GM18909 (cell line): ENCODE measurements at regions not wholly inside any gene's neighbourhood (a gene's known extent, or its start where the extent isn't known, plus 50 kb on each side); places are given as distances from the start of the nearest gene placed in this dataset.
"Not testable (repeated sequence)": the region's sequence is repeated elsewhere in the genome, so short reads cannot be mapped to it uniquely, and the experiment has no call there.

Experiments
- ATAC-seq: cut with Tn5 transposase; IDR thresholded peaks from one replicate; pipeline ENCODE4 v1.9.1; 2021; ENCODE audit warnings: mild to moderate bottlenecking; ENCODE audit not compliant: unreplicated experiment, poor library complexity

DNA sequence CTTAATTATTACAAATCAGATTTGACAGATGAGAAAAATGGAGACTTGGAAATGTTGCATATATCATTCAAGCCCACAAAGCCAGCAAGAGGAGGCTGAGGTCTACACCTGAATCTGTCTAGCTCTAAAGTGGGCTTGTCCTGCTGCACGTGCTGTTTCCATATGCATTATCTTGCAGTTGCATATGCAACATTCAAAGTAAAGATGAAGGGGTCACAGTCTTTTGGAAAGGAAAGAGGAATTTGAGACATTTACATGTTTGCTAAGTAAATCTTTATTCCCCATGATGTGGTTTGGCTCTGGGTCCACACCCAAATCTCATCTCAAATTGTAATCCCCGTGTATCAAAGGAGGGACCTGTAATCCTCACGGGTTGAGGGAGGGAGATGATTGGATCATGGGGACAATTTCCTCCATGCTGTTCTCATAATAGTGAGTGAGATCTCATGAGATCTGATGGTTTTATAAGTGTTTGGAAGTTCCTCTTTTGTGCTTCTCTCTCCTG, 98.3 kb downstream of the BACH1 start:
- ATAC-seq, result no peak

DNA sequence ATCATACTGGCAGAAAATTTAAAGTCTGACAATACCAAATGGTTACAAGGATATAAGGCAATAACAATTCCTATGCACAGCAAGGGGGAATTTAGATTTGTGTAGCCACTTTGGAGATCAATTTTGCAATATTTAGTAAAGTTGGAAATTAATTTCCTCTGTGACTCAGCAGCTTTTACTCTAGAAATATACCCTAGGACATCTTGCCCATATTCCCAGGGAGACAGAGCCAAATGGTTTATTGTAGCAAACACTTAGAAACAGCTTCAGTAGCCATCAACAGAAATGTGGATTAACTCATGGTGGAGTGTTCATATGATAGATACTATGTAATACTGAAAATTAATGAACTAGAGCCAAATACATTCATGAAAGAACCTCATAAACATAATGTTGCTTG, 104.6 kb downstream of the BACH1 start:
- ATAC-seq, result no peak

DNA sequence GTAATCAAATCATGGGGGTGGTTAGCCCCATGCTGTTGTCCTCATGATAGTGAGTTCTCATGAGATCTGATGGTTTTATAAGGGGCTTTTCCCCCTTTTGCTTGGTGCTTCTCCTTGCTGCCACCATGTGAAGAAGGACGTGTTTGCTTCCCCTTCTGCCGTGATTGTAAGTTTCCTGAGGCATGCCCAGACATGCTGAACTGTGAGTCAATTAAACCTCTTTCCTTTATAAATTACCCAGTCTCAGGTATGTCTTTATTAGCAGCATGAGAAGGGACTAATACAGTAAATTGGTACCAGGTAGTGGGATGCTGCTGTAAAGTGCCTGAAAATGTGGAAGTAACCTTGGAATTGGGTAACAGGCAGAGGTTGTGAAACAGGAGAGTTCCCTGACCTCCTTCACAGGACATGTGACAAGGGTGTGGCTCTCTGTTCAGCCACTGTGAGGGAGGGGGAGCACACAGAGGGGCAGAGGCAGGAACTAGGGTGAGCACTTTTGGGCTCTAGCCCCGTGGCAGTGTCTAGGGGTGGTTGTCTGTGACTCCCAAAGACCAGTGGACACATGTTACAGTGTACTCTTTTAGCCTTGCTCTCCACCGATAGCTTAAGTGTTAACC, 105.3 kb downstream of the BACH1 start:
- no peak for ATAC-seq

DNA sequence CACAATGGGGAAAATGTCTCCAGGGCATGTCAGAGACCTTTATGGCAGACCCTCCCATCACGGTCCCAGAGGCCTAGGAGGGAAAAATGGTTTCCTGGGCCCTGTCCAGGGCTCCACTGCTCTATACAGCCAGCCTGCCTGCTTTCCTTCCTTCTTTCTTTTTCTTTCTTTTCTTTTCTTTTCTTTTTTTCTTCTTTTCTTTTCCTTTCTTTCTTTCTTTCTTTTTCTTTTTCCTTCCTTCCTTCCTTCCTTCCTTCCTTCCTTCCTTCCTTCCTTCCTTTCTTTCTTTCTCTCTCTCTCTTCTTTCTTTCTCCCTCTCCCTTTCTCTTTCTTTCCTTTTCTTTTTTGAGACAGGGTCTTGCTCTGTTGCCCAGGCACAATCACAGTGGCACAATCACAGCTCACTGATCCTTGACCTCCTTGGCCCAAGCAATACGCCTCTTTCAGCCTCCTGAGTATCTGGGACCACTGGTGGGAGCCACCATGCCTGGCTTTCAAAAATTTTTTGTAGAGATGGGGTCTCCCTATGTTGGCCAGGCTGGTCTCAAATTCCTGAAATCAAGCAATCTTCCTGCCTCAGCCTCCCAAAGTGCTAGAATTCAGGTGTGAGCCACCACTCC, 106.9 kb downstream of the BACH1 start:
- no peak for ATAC-seq

DNA sequence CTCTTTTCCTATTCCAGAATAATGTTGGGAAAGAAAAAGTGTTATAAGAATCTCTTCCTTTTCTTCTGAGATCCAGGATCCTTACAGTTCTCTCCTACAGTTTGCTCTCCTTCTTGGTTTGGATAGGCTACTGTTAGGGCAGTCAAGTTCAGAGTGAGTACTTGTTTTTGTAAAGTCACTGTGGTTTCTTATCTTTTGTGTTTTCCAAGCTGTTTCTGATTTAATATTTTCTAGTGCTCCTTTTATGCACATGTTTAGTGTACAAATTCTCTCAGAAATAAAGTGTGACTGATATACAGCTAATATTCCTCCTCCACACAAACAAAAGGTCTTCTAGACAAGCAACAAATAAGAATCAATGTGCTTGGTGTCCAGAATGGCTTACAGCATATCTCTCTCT, 107.7 kb downstream of the BACH1 start:
- ATAC-seq, result no peak

DNA sequence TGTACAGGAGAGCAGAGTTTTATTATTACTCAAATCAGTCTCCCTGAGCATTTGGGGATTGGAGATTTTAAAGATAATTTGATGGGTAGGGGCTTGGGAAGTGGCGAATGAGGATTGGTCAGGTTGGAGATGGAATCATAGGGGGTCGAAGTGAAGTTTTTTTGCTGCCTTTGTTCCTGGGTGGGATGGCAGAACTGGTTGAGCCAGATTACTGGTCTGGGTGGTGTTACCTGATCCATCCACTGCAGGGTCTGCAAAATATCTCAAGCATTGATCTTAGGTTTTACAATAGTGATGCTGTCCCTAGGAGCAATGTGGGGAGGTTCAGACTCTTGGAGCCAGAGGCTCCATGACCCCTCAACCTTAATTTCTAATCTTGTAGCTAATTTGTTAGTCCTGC, 108.8 kb downstream of the BACH1 start:
- ATAC-seq, result no peak

DNA sequence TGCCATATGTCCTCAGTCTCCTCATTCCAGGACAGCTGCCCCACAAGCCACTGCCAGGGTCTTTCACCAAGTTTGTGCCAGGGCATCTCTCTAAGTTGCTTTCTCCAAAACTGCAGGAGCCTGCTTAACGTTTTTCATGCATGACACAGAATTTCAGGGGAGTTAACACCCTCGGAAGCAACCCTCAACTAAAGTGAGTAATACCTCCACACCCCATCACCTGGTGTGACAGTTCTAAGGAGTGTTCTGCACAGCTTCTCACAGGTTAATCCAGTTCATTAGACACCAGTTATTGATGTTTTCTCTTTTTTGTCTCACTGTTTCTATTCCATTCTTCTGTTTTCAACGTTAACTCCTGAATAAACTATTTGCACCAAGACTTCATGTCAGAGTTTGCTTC, 115.0 kb downstream of the BACH1 start:
- ATAC-seq, result no peak

DNA sequence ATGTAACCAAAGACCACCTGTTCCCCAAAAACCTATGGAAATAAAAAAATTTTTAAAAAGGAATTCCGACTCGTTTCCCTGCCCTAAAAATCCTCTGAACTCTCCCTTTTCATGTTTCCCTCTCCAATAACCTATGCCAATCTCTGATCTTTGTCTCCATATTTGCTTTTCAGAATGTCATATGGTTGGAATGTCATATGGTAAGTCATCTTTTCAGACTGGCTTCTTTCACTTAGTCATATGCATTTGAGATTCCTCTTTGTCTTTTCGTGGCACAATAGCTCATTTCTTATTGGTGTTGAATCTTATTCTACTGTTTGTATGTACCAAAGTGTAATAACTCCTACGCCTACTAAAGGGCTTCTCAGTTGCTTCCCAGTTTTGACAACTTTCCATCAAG, 117.5 kb downstream of the BACH1 start:
- ATAC-seq, result no peak

DNA sequence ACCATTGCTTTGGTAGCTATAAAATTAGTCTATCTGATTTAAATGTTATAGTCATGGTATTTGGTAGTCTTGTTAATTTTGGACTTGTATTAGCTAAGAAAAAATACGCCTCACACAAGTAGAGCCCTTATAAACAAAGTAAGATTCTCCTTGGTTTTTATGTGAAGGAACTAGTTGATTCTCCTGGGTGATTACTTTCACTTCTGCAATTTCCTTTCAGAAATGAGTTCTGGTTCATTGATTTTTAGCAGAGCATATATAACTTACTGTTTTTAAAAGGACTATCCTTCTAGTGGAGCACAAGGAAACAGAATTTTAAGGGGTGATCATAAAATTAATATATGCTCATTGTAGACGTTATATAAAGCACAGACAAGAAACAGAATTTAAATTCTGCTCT, 120.1 kb downstream of the BACH1 start:
- peak; percentile 87 for ATAC-seq

DNA sequence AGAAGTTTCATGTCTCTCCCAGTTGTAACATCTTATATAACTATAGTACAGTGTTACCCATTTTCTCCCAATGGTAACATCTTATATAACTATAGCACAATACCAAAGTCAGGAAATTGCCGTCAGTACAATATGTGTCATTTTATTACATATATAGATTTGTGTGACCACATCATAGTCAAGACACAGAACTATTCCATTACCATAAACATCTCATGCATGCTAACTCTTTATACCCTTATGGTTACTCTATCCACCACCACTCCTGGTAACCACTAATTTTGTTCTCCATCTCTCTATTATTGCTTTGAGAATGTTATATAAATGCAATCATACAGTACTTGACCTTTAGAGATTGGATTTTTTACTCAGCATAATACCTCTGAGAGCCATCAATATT, 120.7 kb downstream of the BACH1 start:
- peak; percentile 25 for ATAC-seq

DNA sequence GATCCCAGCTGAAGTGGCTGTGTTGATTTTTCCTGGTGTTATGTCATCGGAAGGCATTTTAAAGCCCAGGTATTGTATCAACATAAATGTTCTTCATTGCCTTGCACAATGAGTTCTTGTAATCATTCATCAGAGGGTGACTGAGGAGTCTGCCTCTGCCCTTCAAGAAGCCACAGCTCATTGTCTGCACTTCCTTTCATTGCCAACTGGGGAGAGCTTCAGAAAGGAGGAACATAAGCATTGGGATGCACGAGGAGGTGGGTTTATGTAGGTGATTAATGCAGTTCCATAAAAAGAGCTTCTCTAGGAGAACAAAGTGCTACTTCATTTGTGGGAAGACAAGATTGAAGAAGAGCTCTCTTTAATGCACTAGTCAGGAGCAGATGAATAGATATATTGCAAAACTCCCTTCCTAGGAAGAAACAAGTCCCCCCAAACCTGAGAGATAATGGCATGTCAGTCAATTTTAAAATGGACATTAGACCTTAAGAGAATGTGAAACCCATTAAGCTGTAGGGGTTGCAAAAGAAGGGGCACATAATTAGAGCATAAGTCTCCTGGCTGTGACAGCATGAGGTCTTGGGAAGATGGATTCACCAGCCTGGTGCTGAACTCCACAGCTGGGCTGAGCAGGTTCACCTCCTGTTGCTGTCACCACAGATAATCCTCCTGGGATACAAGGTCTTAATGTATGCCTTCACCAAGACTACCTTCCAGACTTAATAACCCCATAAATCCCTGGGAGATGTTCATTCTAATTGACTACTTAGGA, 124.6 kb downstream of the BACH1 start:
- no peak for ATAC-seq

DNA sequence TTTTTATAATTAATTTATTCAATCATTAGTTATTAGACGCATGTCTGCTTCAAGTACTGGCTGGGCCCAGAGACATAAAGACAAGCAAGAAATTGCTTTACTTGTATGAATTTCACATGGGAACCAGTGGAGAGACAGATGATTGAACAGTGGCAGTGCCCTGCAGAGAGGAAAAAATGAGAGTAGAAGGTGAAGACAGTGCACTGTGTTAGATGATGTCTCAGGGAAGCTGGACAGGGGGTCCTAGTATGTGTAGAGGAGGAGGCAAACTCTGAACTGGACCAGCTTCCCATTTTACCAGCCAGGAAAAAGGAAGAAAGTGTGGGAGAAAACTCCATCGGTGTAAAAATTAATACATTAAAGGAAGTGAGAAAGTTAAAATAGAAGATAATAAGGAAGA, 126.0 kb downstream of the BACH1 start:
- ATAC-seq, result no peak

DNA sequence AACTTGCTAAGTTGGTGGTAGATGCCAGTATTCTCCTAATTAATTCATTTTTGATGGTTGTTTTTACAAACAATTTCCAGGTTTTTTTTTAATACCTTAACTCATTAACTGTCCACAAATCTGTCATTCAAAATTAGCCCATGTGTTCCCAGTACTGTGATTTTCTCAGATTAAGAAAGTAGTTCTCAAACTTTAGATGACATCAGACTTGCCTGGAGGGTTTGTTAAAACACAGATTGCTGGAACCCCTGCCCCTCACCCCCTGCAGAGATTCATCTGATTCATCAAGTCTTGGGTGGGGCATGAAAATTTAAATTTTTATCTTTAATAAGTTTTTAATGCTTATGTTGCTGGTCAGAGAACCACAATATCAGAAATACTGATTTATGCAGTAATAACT, 130.5 kb downstream of the BACH1 start:
- no peak for ATAC-seq

DNA sequence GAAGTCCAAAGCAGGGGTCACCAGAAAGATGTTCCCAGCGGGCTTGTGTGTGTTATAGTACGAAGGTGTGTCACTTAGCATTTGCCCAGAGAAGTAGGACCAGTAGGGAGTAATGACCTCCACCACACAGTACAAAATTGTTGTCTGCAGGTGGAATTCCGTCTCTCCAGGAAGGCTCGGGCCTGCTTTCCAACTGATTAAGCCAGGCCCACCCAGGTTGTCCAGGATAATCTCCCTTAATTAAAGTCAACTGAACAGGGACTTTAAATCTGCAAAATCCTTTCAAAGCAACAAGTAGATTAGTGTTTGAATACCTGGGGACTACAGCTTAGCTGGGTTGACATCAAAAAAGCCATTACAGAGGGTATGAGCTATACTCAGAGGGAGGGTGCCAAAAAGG, 131.3 kb downstream of the BACH1 start:
- no peak for ATAC-seq

DNA sequence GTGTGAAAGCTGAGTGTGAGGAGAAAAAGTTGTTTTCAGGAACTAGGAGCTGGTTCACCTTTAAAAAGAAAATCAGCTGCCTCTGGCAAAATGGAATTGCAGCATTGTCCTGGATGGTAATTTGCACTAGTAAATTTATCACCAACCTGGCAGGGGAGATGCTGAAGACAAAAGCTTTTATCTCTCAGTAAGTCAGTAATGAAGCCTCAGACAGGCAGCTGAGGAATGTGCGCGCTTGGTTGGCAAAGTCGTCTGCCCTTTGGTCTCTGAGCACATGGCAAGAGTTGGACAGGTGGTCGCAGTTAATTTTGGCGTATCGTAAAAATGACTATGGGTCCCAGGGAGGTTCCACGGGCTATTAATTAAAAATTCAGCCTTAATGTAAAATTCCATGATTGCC, 131.9 kb downstream of the BACH1 start:
- no peak for ATAC-seq

DNA sequence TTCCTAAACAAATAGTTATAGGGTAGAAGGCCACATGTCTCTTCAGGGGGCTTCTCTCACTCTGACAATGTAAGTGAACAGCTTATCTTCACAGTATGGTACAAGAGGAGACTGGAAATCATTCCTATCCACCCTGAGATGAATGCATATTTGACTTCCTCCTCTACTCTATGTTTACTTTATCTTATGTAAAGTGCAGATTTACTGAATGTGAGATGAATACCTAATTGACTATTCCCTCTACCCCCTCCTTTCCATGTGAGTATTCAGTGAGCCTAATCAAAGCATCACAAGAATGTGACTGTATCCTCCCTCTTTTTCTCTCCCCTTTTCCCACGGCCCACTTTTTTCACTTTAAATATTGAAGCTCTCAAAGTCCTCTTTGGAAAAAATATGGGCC, 132.5 kb downstream of the BACH1 start:
- ATAC-seq, result no peak

DNA sequence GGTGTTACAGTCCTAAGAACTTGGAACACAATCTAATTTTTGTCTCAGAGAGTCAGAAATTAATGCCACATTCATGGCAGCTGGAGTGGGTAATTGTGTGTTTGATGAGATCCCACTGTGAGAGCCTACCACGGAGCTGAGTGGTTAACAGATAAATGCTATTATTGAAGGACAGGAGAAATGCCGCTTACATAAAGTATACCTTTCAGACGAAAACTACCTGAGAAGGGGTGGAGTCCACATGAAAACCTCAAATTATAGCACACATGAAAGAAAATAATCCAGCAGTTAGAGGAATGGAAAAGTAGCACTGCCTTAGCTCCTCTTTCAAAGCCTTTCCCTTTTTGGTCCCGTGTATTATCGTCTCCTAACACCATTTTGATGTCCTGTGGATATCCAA, 133.0 kb downstream of the BACH1 start:
- ATAC-seq, result no peak

DNA sequence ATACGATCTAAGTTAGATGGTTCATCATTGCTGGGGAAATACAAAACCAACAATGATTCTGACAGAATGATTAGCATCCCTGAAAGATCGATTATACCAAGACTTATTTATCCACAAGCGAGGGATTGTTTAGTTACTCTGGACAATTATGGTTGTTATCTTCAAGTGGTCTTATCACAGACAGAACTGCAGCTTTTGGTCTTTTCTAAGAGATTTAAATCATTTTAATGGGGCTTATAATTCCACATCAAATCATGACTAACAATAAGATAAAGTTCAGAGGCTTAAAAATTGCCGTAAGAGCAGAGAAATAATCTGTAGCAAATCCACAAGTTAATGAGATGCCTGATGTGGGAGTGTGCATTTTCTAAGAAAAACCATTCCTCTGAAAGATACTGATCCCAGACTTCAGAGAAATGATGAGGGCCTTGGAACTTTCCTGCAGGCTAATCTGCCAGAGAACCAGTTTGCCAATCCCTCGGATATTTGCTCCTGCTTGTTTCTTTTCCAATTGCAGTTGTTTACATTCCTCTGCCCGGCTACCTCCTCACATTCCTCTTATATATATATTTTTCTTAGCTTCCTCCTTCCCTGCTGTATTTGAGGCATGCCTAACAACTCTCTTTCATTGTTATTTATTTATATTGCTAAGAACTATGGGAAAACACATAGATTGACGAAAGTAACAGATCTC, 134.8 kb downstream of the BACH1 start:
- ATAC-seq, result no peak

DNA sequence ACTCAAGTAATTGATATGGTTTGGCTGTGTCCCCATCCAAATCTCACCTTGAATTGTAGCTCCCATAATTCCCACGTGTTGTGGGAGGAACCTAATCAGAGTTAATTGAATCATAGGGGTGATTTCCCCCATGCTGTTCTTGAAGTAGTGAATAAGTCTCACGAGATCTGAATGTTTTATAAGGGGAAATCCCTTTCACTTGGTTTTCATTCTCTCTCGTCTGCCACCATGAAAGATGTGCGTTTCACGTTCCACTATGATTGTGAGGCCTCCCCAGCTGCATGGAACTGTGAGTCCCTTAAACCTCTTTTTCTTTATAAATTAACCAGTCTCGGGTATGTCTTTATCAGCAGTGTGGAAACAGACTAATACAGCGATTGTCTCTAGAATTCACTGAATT, 135.4 kb downstream of the BACH1 start:
- ATAC-seq, result no peak

DNA sequence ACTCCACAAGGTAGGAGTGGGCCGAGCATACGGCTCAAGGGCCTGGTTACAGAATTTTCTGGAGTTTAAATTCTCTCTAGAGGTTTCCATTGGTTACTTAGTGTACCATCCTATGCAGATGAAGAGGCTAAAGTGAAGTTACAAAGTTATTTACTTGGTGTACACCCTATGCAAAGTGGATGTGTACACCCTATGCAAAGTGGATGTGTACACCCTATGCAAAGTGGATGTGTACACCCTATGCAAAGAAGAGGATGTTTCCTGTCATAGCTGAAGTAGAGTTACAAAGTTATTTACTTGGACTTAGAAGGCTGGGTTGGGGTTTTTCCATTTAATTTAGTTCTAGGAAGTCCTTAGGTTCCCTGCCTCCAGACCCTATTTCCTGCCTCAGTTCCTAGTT, 136.3 kb downstream of the BACH1 start:
- not testable (repeated sequence) for ATAC-seq

DNA sequence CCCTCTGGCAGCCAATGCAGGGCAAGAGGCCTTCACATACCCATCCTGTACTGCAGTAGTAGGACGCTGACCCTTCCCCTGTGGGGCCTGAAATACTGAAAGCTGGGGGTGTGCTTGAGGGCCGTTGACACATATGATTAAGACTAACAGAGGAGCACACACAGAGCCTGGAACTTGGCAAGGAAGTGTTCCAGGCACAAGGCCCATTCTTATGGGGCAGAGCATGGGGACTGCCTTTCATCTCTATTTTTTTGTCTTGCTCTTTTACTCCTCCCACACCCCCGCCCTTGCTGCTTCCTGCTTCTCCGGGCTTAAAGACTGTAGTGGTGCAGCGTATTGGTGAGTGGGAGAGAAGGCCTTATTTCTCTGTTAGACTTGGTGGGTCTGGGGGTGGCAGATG, 137.4 kb downstream of the BACH1 start:
- ATAC-seq, result no peak
